A673 (cell line): ENCODE measurements at regions not wholly inside any gene's neighbourhood (a gene's known extent, or its start where the extent isn't known, plus 50 kb on each side); places are given as distances from the start of the nearest gene placed in this dataset.

ENCODE experiments used
- BruUV-seq: library from RNA; stranded (reverse); fragments of 400-500 nt; replicated peaks from 2 replicates; lab custom pipeline; 2021; lab: Mats Ljungman, UMichigan
- CTCF ChIA-PET: fragments of 300-600 bp; sonication (Branson Sonifier 250); formaldehyde crosslinking; loops from one replicate; lab custom pipeline; 2022; ENCODE audit warnings: antibody characterized with exemption; lab: Charles Lee
- POLR2A ChIA-PET: fragments of 300-600 bp; sonication (Branson Sonifier 250); formaldehyde crosslinking; loops from one replicate; lab custom pipeline; 2022; ENCODE audit warnings: antibody characterized with exemption; ENCODE audit not compliant: low non-redundant PET; lab: Charles Lee
- DNase-seq: peaks from one replicate; pipeline ENCODE4 v3.0.0-alpha.2; 2015; ENCODE audit warnings: low spot score
- H3K27ac ChIP-seq: fragments of 200-600 bp; sonication (generic); 2 replicates; pipeline ENCODE4 v1.5.1; 2016; ENCODE audit warnings: mixed run types, low read depth, mild to moderate bottlenecking, mixed read lengths, antibody characterized with exemption, low read length; ENCODE audit not compliant: poor library complexity, severe bottlenecking
- H3K27me3 ChIP-seq: fragments of 200-600 bp; sonication (generic); replicated peaks from 2 replicates; pipeline ENCODE4 v1.6.1; 2017; ENCODE audit warnings: mixed run types, low read depth, mild to moderate bottlenecking, mixed read lengths, antibody characterized with exemption, low read length; ENCODE audit not compliant: insufficient read depth, poor library complexity
- H3K36me3 ChIP-seq: fragments of 200-600 bp; sonication (generic); 2 replicates; pipeline ENCODE4 v1.6.1; 2016; ENCODE audit warnings: mixed run types, mild to moderate bottlenecking, mixed read lengths, antibody characterized with exemption, low read length; ENCODE audit not compliant: insufficient read depth, poor library complexity, severe bottlenecking
- H3K4me1 ChIP-seq: fragments of 200-600 bp; sonication (generic); 2 replicates; pipeline ENCODE4 v1.6.1; 2017; ENCODE audit warnings: mixed run types, mild to moderate bottlenecking, mixed read lengths, antibody characterized with exemption, low read length; ENCODE audit not compliant: insufficient read depth, poor library complexity, severe bottlenecking
- H3K4me3 ChIP-seq: fragments of 200-600 bp; sonication (generic); 2 replicates; pipeline ENCODE4 v1.5.1; 2016; ENCODE audit warnings: low read depth, mixed run types, mild to moderate bottlenecking, mixed read lengths, low read length; ENCODE audit not compliant: poor library complexity, severe bottlenecking
- H3K9me3 ChIP-seq: fragments of 200-600 bp; sonication (generic); 2 replicates; pipeline ENCODE4 v1.6.1; 2016; ENCODE audit warnings: mixed run types, low read depth, mild to moderate bottlenecking, mixed read lengths, antibody characterized with exemption, low read length; ENCODE audit not compliant: poor library complexity, severe bottlenecking
- EZH2 ChIP-seq: fragments of 200-600 bp; sonication (generic); IDR thresholded peaks from 2 replicates; pipeline ENCODE4 v1.6.1; 2017; ENCODE audit warnings: borderline replicate concordance, low read depth, mild to moderate bottlenecking, mixed read lengths, antibody characterized with exemption, low read length; ENCODE audit not compliant: poor library complexity, severe bottlenecking
- intact Hi-C: fragments of 100-400 bp; cut with micrococcal nuclease; formaldehyde crosslinking; loops from one replicate; pipeline ENCODE4 v1.10.0; 2022; ENCODE audit not compliant: unreplicated experiment
- TF ChIP-seq, protein P1 (sequence below): fragments of 300-800, 200-600 bp; sonication (generic); conservative IDR thresholded peaks from 2 replicates; pipeline ENCODE4 v1.5.1; 2017; ENCODE audit warnings: low read depth, mild to moderate bottlenecking, antibody characterized with exemption, low read length, moderate library complexity, mixed read lengths

GRCh38 chr9:105932276-105932675 lies 237.9 kb downstream of the TMEM38B start:
- no peak for TF ChIP-seq EZH2
- TF ChIP-seq, protein P1, sequence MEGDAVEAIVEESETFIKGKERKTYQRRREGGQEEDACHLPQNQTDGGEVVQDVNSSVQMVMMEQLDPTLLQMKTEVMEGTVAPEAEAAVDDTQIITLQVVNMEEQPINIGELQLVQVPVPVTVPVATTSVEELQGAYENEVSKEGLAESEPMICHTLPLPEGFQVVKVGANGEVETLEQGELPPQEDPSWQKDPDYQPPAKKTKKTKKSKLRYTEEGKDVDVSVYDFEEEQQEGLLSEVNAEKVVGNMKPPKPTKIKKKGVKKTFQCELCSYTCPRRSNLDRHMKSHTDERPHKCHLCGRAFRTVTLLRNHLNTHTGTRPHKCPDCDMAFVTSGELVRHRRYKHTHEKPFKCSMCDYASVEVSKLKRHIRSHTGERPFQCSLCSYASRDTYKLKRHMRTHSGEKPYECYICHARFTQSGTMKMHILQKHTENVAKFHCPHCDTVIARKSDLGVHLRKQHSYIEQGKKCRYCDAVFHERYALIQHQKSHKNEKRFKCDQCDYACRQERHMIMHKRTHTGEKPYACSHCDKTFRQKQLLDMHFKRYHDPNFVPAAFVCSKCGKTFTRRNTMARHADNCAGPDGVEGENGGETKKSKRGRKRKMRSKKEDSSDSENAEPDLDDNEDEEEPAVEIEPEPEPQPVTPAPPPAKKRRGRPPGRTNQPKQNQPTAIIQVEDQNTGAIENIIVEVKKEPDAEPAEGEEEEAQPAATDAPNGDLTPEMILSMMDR, result no peak
- Histone ChIP-seq H3K4me3 (no peak overlapping the region), H3K27ac (no peak overlapping the region), H3K27me3 (no peaks in the 10 kb centered on the region), H3K4me1 (no peaks in the 10 kb centered on the region), H3K36me3 (no peaks in the 10 kb centered on the region), H3K9me3 (no peaks in the 10 kb centered on the region)
- DNase-seq, result no peak
- ChIA-PET POLR2A (no interaction called here), CTCF (no interaction called here)
- no TSS peak for BruUV-seq
- intact Hi-C loops, result no loop called here

- TF ChIP-seq EZH2, result no peak
- TF ChIP-seq, protein P1, result no peak
- no TSS peak for BruUV-seq
- ChIA-PET CTCF (no interaction called here), POLR2A (no interaction called here)
- no peak for DNase-seq
- Histone ChIP-seq H3K4me1 (no peaks in the 10 kb centered on the region), H3K9me3 (peaks cover 5% of the 10 kb centered on the region), H3K27me3 (no peaks in the 10 kb centered on the region), H3K27ac (no peak overlapping the region), H3K4me3 (no peak overlapping the region), H3K36me3 (no peaks in the 10 kb centered on the region)
- intact Hi-C loops, result no loop called here
Observed at GRCh38 chr9:105950448-105950847, 256.1 kb downstream of the TMEM38B start.

DNA sequence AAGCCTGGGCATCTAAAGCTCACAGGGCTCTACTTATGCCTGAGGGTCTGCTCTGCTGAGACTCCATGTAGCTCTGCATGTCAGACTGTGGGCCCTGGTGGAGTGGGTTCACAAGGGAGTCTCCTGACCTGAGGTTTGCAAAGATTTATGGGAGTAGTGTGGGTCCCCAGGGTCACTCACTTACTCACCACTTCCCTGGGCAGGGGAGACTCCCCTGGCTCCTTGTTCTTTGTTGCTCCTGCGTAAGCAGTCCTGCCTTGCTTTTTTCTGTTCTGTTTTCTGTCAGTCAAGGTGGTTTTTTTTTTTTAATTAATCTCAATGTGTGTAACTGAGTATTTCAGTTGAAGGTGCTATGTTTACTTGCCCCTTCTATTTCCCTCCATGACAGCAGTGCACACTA lies 256.6 kb downstream of the TMEM38B start:
- no peak overlapping the region for H3K27ac ChIP-seq
- no peaks in the 10 kb centered on the region for H3K27me3 ChIP-seq
- H3K9me3 ChIP-seq, result peaks cover 5% of the 10 kb centered on the region
- ChIA-PET POLR2A (no interaction called here), CTCF (no interaction called here)
- H3K4me1 ChIP-seq, result no peaks in the 10 kb centered on the region
- no TSS peak for BruUV-seq
- H3K36me3 ChIP-seq, result no peaks in the 10 kb centered on the region
- no peak overlapping the region for H3K4me3 ChIP-seq
- TF ChIP-seq EZH2, result no peak
- TF ChIP-seq, protein P1, result no peak
- intact Hi-C loops, result no loop called here
- no peak for DNase-seq
